Brain microvascular endothelial cell (primary cell): ENCODE measurements at regions not wholly inside any gene's neighbourhood (a gene's known extent, or its start where the extent isn't known, plus 50 kb on each side); places are given as distances from the start of the nearest gene placed in this dataset.
A peak's percentile ranks its signal among the peaks of the same experiment; 100 is the strongest.

Experiments
- DNase-seq: peaks from one replicate; pipeline ENCODE4 v3.0.0-alpha.2; 2020
- H3K27ac ChIP-seq: fragments of 250-450 bp; sonication (Bioruptor Pico); 2 replicates; pipeline ENCODE4 v1.5.1; 2020; ENCODE audit warnings: mild to moderate bottlenecking, moderate library complexity
- H3K27me3 ChIP-seq: fragments of 250-450 bp; sonication (Bioruptor Pico); replicated peaks from 2 replicates; pipeline ENCODE4 v1.5.1; 2020; ENCODE audit warnings: mild to moderate bottlenecking
- H3K36me3 ChIP-seq: fragments of 250-450 bp; sonication (Bioruptor Pico); replicated peaks from 2 replicates; pipeline ENCODE4 v1.5.1; 2020; ENCODE audit warnings: mild to moderate bottlenecking
- H3K4me3 ChIP-seq: 2 replicates; pipeline ENCODE4 v1.5.1; 2011; ENCODE audit warnings: low read depth, mild to moderate bottlenecking, control low read depth, low read length, moderate library complexity
- CTCF ChIP-seq: IDR thresholded peaks from 2 replicates; pipeline ENCODE4 v1.5.1; 2011; ENCODE audit warnings: low read depth, mild to moderate bottlenecking, moderate library complexity, low read length, control low read depth, inconsistent platforms; ENCODE audit errors: missing control alignments
- in situ Hi-C: cut with HindIII; loops from 2 replicates; pipeline ENCODE4 v1.10.0; 2017; ENCODE audit warnings: low sequenced_read_pairs, low pct_ligation_motif_present

DNA sequence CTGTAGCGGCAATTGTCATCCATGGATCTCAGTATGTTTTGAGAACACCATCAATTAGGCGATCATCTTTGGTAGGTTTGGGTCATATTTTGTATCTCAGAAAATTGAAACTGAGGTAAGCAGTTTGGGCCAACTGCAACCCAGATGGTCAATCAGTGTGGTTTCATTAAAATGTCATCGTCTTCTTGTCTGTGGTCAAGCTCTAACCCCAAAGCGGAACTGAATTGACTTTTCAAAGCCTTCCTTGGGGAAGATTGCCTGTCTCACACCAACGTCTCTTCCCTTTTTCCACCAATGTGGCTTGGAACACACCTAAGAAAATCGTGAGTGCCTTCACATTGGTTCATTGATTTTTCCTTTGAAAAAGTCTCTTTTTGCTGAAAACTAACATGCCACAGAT lies 56.3 kb upstream of the UBAC2 start:
- in situ Hi-C loops = no loop called here
- Histone ChIP-seq H3K27me3 (no peaks in the 10 kb centered on the region), H3K36me3 (no peaks in the 10 kb centered on the region), H3K4me3 (no peak overlapping the region), H3K27ac (no peak overlapping the region)
- DNase-seq = no peak
- no peak for TF ChIP-seq CTCF

- no peak overlapping the region for H3K4me3 ChIP-seq
- no peak for DNase-seq
- no peaks in the 10 kb centered on the region for H3K36me3 ChIP-seq
- no peak overlapping the region for H3K27ac ChIP-seq
- in situ Hi-C loops = no loop called here
- no peaks in the 10 kb centered on the region for H3K27me3 ChIP-seq
- no peak for TF ChIP-seq CTCF
Measured at GRCh38 chr13:99145461-99145860, 55.2 kb upstream of the UBAC2 start.

DNA sequence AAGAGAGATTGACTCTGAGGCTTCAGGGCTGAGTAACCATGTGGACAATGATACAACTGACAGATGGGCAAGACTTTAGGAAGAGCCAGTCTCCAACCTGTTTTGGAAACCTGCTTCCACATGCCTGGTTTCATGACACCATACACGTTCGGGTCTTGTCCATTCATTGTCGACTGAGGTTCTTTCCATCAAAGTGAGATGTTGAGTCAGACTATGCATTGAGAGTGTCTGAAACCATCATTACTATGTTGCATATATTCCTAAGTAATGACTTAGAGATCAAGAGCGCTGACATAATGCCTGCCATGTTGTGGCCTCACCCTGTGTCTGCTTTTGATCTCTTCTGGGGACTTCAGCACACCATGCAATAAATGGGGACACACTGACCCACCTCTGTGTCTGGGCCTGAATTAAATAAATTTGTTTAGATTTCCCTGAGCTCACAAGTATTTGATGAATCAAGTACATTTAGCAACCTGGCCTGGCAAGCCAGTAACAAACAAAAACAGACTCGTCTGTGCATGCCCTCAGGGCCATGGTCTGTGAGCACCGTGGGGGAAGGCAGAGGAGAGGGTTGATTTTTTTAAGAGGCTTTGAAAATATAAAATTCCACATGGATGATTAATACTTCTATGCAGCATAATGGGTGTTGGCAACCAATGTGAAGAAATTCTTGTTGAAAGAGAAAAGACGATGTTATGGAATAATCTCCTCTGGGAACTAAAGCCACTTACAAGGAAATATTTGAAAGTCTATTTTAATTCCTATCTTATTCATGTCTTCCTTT lies 49.9 kb upstream of the UBAC2 start:
- H3K27me3 ChIP-seq = no peaks in the 10 kb centered on the region
- H3K36me3 ChIP-seq = no peaks in the 10 kb centered on the region

More for the DNA sequence above, 49.9 kb upstream of the UBAC2 start:
- peak overlapping the region; percentile 44 for H3K27ac ChIP-seq
- in situ Hi-C loops = no loop called here
- no peak overlapping the region for H3K4me3 ChIP-seq
- DNase-seq = peak; percentile 31
- no peak for TF ChIP-seq CTCF
